ENCODE measurements at regions not wholly inside any gene's neighbourhood (a gene's known extent, or its start where the extent isn't known, plus 50 kb on each side); places are given as distances from the start of the nearest gene placed in this dataset.

DNA sequence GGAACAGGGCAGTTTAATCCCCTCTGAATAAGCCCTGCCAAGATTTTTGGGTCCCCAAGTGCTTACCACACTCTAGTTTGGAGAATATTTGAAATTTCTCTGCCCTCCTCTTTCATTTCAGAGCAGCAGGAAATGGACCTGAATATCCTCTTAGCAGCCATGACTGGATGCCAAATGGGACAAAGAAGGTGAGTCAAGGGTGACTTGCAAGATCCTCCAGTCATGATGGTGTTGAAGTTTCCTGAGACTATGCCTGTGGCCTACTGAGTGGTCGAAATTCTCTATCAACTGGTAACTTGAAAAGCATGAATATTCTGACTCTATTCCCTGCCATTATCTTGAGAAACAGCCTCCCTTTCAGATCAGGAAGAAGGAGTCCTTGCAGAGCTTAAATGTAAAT, 1674.7 kb upstream of the SEL1L start:
- no peak for TF ChIP-seq EZH2 (IDR thresholded peaks at IDR 0.05; ENCODE audit: insufficient read depth, poor library complexity, severe bottlenecking)
- no peak for TF ChIP-seq EZH2phosphoT487 (IDR thresholded peaks at IDR 0.05; ENCODE audit: insufficient read depth, low read depth)
